CD4-positive, alpha-beta T cell treated with Interleukin-17A for 4 hours (primary cell): ENCODE measurements at regions not wholly inside any gene's neighbourhood (a gene's known extent, or its start where the extent isn't known, plus 50 kb on each side); places are given as distances from the start of the nearest gene placed in this dataset.

Source experiments
- DNase-seq: peaks from one replicate; pipeline ENCODE4 v3.0.0-alpha.2; 2020; ENCODE audit warnings: mixed read lengths

GRCh38 chr10:32169556-32169955 is 113.3 kb upstream of the KIF5B start:
- no peak for DNase-seq

- DNase-seq, result no peak
Observed at GRCh38 chr10:32167450-32167849, 111.2 kb upstream of the KIF5B start.

GRCh38 chr10:32166365-32166764 is 110.1 kb upstream of the KIF5B start:
- no peak for DNase-seq

GRCh38 chr10:32163762-32164148 is 107.5 kb upstream of the KIF5B start:
- no peak for DNase-seq

GRCh38 chr10:32163071-32163761 is 107.0 kb upstream of the KIF5B start:
- no peak for DNase-seq

- no peak for DNase-seq
Observed at GRCh38 chr10:32161586-32161985, 105.4 kb upstream of the KIF5B start.

- no peak for DNase-seq
Observed at GRCh38 chr10:32160864-32161263, 104.6 kb upstream of the KIF5B start.

GRCh38 chr10:32159264-32159663 is 103.0 kb upstream of the KIF5B start:
- no peak for DNase-seq

- DNase-seq, result no peak
Observed at GRCh38 chr10:32156031-32156495, 99.8 kb upstream of the KIF5B start.

- no peak for DNase-seq
Observed at GRCh38 chr10:32155075-32155516, 98.9 kb upstream of the KIF5B start.

GRCh38 chr10:32153931-32154330 is 97.7 kb upstream of the KIF5B start:
- DNase-seq, result no peak

GRCh38 chr10:32153252-32153651 is 97.0 kb upstream of the KIF5B start:
- no peak for DNase-seq

GRCh38 chr10:32151871-32152270 is 95.6 kb upstream of the KIF5B start:
- DNase-seq, result no peak

GRCh38 chr10:32150532-32151101 is 94.4 kb upstream of the KIF5B start:
- no peak for DNase-seq

GRCh38 chr10:32149252-32149955 is 93.2 kb upstream of the KIF5B start:
- no peak for DNase-seq

- DNase-seq, result no peak
Observed at GRCh38 chr10:32148864-32149251, 92.6 kb upstream of the KIF5B start.

GRCh38 chr10:32147730-32148129 is 91.5 kb upstream of the KIF5B start:
- no peak for DNase-seq

GRCh38 chr10:32146166-32146565 is 89.9 kb upstream of the KIF5B start:
- no peak for DNase-seq

- no peak for DNase-seq
Observed at GRCh38 chr10:32144817-32145688, 88.8 kb upstream of the KIF5B start.

GRCh38 chr10:32143302-32143847 is 87.2 kb upstream of the KIF5B start:
- DNase-seq, result no peak

GRCh38 chr10:32142646-32143045 is 86.4 kb upstream of the KIF5B start:
- DNase-seq, result no peak

- no peak for DNase-seq
Observed at GRCh38 chr10:32141018-32141807, 85.0 kb upstream of the KIF5B start.
